ENCODE measurements at regions not wholly inside any gene's neighbourhood (a gene's known extent, or its start where the extent isn't known, plus 50 kb on each side); places are given as distances from the start of the nearest gene placed in this dataset.

DNA sequence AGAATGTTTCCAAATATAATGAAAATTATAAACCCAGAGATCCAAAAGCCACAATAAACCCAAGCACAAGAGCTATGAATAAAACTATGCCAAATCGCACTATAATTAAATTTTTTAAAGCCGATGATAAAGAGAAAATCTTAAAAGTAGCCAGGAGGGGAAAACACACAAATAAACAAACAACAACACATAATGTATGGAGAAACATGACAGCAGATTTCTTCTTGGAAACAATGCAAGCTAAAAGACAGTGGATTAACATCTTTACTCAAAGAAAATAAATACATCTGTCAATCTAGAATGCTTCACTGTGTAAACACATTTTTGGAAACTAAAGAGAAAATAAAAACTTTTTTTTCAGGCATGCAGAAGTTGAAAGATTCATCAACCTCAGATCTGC is 53.0 kb upstream of the SMOX start:
- no peak for DNase-seq (ENCODE audit: low read depth in 2 of 3, low spot score in 1 of 3)

DNA sequence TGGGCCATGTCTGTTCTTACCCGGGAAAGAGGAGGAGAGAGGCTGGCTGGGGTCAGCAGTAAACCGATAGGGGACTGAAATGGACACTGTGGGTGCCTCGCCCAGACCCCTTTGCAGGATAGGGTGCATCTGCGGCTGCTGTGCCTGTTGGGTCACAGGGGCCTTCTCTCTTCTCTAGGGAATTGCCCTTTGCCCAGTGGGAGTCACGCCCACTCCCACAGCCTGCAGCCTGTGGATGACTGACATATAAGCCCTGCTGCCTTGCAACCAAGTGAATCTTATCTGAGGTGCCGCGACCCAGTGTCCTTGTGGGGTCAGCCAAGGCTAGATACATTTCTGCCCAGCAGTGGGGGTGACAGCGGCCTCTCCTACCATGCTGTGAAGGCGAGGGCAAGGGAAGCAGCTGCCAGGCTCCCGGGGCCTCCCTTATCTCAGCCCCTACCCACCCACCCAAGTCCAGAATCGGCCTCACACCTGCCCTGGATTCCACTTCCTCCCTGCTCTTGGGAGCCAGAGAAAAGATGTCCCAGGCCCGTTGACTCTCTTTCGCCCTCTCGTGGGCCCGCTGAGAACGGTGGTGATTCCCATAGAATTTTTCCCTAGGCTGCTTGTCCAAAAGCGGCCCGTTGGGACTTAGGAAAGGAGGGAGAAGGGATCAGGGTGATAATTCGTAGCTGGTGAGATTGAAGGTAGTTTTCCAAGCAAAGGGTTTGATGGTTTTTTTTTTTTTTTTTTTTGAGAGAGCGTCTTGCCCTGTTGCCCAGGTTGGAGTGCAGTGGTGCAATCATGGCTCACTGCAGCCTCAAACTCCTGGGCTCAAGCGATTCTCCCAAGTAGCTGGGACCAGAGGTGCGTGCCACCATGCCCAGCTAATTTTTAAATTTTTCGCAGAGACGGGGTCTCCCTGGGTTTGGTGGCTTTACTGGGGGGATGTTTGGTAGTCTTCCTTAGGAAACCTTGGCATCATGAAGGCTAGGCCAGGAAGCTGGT is 56.8 kb upstream of the SMOX start:
- DNase-seq (ENCODE audit: low read depth in 2 of 3, low spot score in 1 of 3): peak in 1 of 3 donors; percentile 48

DNA sequence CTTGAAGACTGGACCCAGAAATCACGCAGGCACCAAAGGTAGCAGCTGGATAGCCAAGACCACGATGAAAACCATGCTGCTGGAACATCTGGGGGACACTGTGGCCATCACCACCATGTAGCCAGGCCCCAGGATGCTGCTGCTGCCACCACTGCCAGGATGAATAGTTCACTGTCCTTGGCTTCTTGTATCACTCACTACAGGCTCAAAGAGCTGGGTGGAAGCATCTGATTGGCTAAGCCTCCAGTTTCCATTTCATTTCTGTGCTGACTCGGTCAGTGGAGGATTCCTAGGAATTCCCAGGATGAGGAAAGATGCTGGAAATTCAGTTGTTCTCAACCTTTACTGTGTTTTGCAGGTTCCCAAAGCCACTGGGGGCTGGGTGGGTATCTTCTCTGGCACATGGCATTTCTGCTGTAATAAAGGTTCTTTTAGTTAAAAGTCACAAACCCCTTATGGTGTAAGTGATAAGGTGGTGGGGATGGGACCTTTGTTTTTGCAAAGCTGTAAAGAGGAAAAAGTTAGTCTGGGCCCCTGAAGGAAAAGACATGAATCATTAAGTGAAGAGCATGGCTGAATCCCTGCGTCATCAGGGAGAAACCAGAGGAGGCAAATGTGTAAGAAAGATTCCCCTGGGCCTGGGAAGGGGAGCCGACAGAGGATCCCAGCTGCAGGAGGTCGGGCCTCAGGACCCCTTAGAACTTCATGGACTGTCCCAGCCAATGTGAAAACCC is 57.7 kb upstream of the SMOX start:
- DNase-seq (ENCODE audit: low read depth in 2 of 3, low spot score in 1 of 3): no peak

DNA sequence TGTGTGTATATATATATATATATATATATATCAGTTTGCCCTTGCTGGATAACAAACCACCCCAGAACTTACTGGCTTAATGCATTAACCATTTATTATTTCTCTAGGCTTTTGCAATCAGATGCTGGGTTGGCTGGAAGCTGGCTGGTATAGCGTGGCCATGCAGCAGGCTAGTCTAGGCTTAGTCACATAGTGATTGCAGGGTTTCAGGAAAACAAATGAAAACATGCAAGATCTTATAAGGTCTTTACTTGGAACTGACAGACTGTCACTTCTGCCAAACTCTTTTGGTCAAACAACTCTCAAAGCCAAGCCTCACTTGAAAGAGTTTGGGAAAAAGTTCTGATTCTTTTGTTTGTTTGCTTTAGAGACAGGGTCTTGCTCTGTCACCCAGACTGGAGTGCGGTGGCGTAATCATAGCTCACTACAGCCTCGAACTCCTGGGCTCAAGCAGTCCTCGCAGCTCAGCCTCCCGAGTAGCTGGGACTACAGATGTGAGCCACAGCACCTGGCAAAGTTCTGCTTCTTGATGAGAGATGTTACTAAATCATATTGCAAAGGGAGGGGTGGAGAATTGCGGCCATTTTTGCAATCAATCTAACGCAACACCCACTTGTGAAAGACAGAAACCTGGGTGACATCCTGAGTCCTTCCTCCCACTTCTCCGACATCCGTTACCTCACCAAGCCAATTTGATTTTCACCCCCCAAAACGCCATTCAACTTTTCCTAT is 58.7 kb upstream of the SMOX start:
- DNase-seq (ENCODE audit: low read depth in 2 of 3, low spot score in 1 of 3): no peak

DNA sequence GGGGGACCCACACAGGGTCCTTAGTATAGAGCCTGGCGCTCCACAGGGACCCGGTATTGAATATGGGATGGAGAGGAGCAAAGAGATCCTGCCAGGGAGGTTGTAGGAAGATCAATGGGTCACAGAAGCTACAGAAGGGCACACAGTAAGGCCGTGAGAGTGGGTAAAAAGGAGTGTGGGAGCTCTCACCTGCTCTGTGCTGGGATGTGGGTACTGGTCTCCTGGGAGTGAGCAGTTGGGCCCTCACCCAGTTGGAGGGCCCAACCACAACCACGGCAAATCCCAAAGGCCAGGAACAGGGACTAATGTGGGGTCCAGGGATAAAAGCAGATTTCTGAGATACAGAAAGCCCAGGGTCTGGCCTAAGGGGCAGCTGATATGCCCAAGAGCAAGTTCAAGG is 59.9 kb upstream of the SMOX start:
- DNase-seq (ENCODE audit: low read depth in 2 of 3, low spot score in 1 of 3): no peak

DNA sequence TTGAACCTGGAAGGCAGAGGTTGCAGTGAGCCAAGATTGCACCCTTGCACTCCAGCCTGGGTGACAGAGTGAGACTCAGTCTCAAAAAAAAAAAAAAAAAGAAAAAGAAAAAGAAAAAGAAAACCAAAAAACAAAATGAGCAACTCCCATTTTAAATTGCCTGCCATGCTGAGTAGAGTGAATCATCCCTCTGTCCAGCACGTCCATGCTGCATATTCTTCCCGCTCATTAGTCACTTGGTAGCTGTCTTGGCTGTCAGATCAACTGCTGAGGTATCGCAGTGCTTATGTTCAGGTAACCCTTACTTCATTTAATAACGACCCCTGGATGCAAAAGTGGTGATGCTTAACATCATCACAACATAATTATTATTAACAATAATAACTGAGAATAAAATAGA is 60.7 kb upstream of the SMOX start:
- DNase-seq (ENCODE audit: low read depth in 2 of 3, low spot score in 1 of 3): no peak

DNA sequence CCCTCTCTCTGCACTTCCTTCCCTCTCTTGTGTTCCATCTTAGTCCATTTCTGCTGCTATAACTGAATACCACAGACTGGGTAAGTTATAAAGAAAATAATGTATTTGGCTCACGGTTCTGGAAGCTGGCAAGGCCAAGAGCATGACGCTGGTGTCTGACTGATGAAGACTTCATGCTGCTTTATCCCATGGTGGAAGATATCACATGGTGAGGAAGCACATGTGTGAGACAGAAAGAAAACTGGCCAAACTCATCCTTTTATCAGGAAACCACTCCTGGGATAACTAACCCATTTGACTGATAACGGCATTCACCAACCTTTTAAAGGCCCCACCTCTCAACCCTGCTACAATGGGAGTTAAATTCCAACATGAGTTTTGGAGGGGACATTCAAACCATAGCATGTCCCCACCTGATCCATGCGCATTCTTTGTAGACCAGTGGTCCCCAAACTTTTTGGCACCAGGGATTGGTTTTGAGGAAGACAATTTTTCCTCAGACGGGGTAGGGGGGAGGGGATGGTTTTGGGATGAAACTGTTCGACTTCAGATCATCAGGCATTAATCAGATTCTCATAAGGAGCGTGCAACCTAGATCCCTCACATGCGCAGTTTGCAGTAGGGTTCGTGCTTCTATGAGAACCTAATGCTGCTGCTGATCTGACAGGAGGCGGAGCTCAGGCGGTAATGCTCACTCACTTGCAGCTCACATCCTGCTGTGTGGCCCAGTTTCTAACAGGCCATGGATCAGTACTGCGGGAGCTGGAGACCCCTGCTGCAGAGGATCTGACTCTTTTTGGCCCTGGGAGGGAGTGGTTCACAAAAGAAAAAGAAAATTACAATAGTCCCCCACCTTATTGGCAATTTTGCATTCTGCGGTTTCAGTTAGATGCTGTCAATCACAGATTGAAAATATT is 61.6 kb upstream of the SMOX start:
- no peak for DNase-seq (ENCODE audit: low read depth in 2 of 3, low spot score in 1 of 3)

DNA sequence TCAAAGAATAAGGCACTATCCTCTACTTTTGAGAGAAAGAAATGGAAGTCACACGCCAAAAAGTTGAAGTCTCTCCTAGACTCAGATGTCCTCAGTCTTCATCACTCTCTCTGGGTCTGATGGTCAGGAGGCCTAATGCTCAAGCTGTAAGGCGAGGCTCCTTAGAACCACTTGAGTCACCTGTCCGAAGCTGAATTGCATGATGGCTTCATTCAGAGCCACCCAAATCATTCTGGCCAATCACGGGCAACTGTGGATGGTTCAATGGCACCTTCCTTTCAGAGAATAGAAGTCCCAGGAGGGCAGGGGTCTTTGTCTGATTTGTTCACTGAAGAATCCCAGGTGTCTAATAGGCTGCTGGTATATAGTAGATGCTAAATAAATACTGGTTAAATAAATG is 63.9 kb upstream of the SMOX start:
- no peak for DNase-seq (ENCODE audit: low read depth in 2 of 3, low spot score in 1 of 3)

DNA sequence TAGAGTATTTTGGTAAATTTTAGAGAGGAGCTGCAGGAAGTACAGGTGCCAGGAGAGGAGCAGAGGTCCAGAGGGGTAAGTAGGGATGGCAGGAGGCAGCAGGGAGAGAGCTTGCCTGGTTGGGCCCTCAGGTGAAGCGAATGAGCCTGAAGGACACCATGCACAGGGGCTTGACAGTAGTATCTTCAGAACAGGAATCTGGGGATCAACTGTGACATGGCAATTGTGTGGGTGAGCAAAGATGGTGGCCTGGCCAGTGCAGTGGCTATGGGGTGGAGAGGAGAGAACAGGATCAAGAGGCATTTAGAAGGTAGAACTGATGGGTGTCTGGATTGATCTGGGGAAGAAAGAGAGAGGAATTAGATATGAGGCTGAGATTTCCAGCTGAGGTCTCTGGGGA is 64.5 kb upstream of the SMOX start:
- no peak for DNase-seq (ENCODE audit: low read depth in 2 of 3, low spot score in 1 of 3)

DNA sequence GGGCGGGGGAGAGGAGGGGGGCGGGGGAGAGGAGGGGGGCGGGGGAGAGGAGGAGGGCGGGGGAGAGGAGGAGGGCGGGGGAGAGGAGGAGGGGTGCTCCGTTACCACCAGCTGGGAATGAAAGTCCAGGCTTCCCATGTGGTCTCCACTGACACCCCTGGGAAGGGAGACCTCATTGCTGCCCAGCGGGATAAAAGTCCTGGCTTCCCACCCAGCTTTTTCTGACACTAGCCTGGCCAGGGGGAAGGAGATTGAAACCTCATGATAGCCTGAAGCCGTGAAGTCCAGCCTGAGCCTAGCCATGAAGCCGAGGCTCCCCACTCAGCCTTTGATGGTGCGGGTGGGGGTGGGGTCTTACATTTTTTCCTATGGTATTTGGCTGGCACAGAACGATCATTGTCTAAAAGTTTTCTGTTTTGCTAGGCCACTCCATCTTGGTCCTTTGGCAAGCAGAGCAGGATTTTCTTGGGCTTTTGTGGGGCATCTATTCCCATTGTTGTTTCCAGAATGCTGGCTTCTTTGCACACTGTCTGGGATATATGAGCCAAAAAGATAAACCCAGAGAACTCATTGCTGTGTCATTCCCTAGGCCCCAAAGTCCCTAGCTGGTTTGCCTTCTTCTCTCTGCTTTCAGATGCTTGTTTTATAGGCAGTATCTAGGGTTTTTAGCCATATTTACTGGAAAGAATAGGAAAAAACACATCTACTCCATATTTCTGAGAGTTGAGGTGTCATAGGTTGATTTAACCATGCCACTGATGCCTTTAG is 65.3 kb upstream of the SMOX start:
- no peak for DNase-seq (ENCODE audit: low read depth in 2 of 3, low spot score in 1 of 3)

DNA sequence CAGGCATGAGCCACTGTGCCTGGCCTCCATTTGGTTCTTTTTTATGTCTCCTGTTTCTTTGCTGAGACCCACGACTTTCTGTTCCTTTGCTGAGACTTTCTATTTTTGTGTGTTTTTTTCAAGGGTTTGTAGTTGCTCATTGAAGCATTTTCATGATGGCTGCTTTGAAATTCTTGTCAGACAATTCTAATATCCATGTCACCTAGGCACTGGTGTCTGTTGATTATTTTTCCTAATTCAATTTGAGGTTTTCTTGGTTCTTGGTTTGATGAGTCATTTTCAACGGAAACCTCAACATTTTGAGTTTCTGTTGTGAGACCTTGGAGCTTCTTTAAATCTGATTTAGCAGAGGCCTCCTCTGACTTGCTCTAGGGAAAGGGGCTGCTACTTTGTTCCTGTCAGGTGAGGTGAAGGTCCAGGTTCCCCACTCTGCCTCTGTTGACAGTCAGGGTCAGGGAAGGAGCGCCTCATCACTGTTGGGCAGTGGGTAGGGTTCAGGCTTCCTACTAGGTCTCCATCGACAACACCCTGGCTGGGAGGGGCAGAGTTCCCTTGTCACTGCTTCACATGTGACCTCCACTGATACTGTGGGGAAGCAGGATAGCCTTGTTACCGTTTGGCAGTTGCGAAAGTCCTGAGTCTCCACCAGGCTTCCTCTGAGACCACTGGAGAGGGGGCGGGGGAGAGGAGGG is 66.1 kb upstream of the SMOX start:
- peak; percentile 32 to 44 (median 42) for DNase-seq (ENCODE audit: low read depth in 2 of 3, low spot score in 1 of 3)

DNA sequence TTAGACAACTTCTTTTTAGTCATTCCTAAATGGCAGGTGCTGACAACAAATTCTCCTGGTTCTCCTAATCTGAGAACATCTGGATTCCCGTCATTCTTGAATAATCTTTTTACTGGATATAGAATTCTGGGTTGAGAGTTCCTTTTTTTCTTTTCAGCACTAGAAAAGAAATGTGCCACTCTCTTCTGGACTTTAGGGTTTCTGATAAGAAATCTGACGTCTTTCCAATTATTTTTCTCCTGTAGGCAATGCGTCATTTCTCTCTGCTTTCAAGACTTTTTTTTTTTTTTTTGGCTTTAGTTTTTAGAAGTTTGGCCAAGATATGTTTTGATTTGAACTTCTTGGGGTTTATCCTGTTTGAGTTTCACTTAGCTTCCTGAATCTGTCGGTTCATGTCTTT is 66.1 kb upstream of the RNF24 start:
- no peak for DNase-seq (ENCODE audit: low read depth in 2 of 3, low spot score in 1 of 3)

DNA sequence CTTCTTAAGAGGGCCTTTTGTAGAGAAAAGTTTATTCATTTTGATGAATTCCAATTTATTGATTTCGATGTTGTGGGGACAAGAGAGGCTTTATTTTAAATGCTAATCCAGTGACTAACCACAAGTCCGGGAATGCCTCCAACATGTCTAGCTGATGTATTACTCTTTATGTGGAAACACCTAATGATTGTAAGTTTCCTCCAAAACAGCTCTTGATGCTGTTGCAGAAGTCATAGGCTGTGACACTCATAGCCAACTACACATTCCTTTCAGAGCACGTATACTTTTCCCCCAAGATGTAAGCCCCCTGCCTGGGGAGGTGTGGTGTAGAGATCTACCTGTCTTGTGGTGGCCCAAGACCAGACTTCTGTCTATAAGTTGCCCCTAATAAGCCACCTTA is 61.3 kb upstream of the RNF24 start:
- DNase-seq (ENCODE audit: low read depth in 2 of 3, low spot score in 1 of 3): no peak

DNA sequence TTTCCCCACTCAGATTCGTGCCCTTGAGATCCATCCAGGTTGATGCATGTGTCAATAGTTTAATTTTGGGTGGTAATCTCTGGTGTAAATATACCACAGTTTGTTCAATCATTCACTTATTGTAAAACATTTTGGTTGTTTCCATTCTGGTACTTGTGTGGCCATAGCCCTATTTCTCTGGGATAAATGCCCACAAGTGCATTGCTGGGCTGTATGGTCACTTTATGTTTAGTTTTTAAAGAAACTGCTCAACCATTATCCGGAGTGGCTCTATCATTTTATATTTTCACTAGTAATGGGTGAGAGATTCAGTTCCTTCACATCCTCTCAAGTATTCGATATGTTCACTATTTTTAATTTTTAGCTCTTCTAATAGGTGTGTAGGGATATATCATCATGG is 60.7 kb upstream of the RNF24 start:
- DNase-seq (ENCODE audit: low read depth in 2 of 3, low spot score in 1 of 3): no peak

DNA sequence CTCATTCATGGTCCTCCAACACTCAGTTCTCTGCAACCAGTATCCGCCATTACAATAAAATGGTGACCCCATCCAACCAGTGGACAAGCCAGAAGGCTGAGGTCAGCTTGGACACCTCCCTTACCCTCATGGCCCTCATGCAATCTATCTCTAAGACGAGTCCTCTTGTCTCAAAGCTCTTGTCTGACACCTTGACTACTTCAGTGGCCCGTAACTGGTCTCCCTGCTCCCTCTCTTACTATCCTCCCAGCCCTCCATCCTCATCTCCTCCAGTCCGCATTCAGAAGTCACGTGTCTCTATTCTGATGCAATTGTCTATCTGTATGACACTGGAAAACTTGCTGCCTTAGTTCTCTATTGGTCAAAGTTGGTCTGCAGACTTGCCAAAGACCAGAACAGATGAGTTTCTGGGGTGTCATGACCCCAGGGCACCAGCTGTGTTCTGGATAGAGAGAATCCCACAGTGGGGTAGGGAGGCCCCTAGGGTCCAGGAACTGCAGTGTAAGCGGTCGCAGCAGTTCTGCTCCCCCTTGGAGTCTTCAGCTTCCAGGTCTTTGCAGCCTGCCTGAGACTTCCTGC is 59.6 kb upstream of the RNF24 start:
- no peak for DNase-seq (ENCODE audit: low read depth in 2 of 3, low spot score in 1 of 3)

DNA sequence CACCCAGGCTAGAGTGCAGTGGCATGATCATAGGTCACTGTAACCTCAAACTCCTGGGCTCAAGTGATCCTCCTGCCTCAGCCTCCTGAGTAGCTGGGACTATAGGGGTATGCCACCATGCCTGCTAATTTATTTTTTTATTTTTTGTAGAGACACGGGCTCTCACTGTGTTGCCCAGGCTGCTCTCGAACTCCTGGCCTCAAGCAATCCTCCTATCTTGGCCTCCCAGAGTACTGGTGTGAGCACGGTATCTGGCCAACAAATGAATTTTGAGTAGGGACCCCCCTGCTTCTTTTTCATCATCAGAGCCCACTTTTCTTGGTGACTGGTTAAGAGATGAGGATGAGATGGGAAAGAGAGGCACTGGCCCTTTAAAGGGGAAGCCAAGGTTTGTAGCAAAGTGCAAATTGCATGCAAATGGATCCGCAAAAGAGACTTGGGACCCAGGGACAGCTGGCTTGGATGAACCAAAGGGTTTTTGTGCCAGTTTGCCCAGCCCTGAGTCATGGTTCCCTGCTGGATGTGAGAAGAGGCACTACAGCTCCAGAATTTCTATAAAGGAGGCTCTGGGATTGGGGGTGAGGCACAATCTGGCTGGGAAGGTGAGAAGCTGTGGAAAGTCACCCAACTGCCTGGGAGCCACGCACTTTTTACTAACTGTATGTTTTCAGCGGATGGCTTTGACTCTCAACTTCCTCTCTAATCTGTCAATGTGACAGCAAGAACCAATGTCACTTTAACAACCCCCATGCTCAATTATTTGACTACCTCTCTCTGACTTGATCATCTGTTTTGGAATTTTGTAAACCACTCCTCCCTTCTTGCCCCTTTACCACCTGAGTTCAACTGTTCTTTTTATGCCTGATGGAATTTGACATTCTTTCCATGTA is 58.7 kb upstream of the RNF24 start:
- no peak for DNase-seq (ENCODE audit: low read depth in 2 of 3, low spot score in 1 of 3)

DNA sequence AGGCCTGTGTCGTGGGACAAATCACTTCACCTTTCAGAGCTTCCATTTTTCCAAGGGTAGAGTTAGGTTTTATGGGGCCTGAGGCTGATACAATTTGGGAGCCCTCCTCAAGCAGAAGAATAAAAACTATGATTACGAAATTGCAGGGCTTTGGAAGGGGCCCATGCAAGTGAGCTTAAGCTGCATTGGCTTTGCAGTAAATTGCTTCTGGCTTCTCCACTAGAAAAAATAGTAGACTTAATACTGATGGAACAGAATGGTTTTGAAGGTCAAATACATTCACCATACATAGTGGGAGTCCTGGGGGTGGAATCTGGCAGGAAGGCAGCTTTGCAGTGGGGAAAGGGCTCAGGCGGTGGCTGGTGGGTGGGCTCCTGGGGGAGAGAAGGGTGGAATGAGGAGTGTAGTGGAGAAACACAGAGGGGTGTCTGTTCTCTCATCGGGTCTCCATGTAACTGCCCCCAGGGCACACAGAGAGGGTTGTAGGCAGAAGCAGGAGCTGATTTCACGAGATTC is 55.9 kb upstream of the RNF24 start:
- DNase-seq (ENCODE audit: low read depth in 2 of 3, low spot score in 1 of 3): no peak
